IMR-90 (cell line): ENCODE measurements at regions not wholly inside any gene's neighbourhood (a gene's known extent, or its start where the extent isn't known, plus 50 kb on each side); places are given as distances from the start of the nearest gene placed in this dataset.

ENCODE experiments used
- CEBPB ChIP-seq: IDR thresholded peaks from 2 replicates; pipeline ENCODE4 v1.6.1; 2012; ENCODE audit warnings: low read depth, low read length, improper control_type of control experiment
- CTCF ChIP-seq: conservative IDR thresholded peaks from 2 replicates; pipeline ENCODE4 v1.5.1; 2012; ENCODE audit warnings: mild to moderate bottlenecking, low read depth, low read length, improper control_type of control experiment
- MAZ ChIP-seq: IDR thresholded peaks from 2 replicates; pipeline ENCODE4 v1.6.1; 2012; ENCODE audit warnings: low read depth, mild to moderate bottlenecking, low read length, improper control_type of control experiment, moderate library complexity, borderline replicate concordance
- MXI1 ChIP-seq: IDR thresholded peaks from 2 replicates; pipeline ENCODE4 v1.6.1; 2012; ENCODE audit warnings: low read depth, mild to moderate bottlenecking, low read length, moderate library complexity, borderline replicate concordance
- POLR2A ChIP-seq: IDR thresholded peaks from 2 replicates; pipeline ENCODE4 v1.6.1; 2012; ENCODE audit warnings: mild to moderate bottlenecking, low read depth, low read length
- RFX5 ChIP-seq: IDR thresholded peaks from 2 replicates; pipeline ENCODE4 v1.8.0; 2012; ENCODE audit warnings: low read depth, mild to moderate bottlenecking, low read length, moderate library complexity
- USF2 ChIP-seq: fragments of 150-350 bp; IDR thresholded peaks from 2 replicates; pipeline ENCODE4 v1.6.1; 2017; ENCODE audit warnings: mild to moderate bottlenecking, antibody characterized with exemption, low read length, low read depth

GRCh38 chr10:31171402-31172083, 139.9 kb upstream of the ZNF438 start:
- TF ChIP-seq CEBPB (no peak), CTCF (no peak), POLR2A (no peak), RFX5 (no peak), MXI1 (no peak), MAZ (no peak), USF2 (no peak)
